Aorta (tissue), 5 donors: ENCODE measurements at regions not wholly inside any gene's neighbourhood (a gene's known extent, or its start where the extent isn't known, plus 50 kb on each side); places are given as distances from the start of the nearest gene placed in this dataset.

Experiments
- ATAC-seq: fragments of 200-7000 bp; cut with Tn5 transposase; one replicate; pipeline ENCODE4 v1.9.1; 2022; ENCODE audit warnings: moderate library complexity; ENCODE audit not compliant: low FRiP score
- DNase-seq, 2 donors: peaks; one replicate each; pipeline ENCODE4 v3.0.0-alpha.2; 2020
- H3K27ac ChIP-seq, 2 donors: one replicate each; pipeline ENCODE4 v1.5.1; 2013; ENCODE audit warnings: low read length in 2 of 2, mild to moderate bottlenecking in 2 of 2, moderate library complexity in 2 of 2, control low read depth in 1 of 2, inconsistent platforms in 1 of 2, low read depth in 1 of 2
- H3K27me3 ChIP-seq, 2 donors: one replicate each; pipeline ENCODE4 v1.6.1; 2013; ENCODE audit warnings: control low read depth in 1 of 2, low read length in 1 of 2, mild to moderate bottlenecking in 1 of 2, moderate library complexity in 1 of 2; ENCODE audit not compliant: insufficient read depth in 2 of 2, control insufficient read depth in 1 of 2
- H3K36me3 ChIP-seq, 2 donors: one replicate each; pipeline ENCODE4 v1.6.1; 2013; ENCODE audit warnings: control low read depth in 1 of 2, low read length in 1 of 2, mild to moderate bottlenecking in 1 of 2; ENCODE audit not compliant: insufficient read depth in 2 of 2, control insufficient read depth in 1 of 2
- H3K4me1 ChIP-seq, 2 donors: one replicate each; pipeline ENCODE4 v1.6.1; 2013; ENCODE audit warnings: low read length in 2 of 2, control low read depth in 1 of 2, mild to moderate bottlenecking in 1 of 2, moderate library complexity in 1 of 2; ENCODE audit not compliant: insufficient read depth in 2 of 2, control insufficient read depth in 1 of 2
- H3K4me3 ChIP-seq, 2 donors: one replicate each; pipeline ENCODE4 v1.5.1; 2013; ENCODE audit warnings: low read length in 2 of 2, control low read depth in 1 of 2, mild to moderate bottlenecking in 1 of 2
- H3K9me3 ChIP-seq: one replicate; pipeline ENCODE4 v1.6.1; 2013; ENCODE audit warnings: mild to moderate bottlenecking, low read length; ENCODE audit not compliant: control insufficient read depth
- WGBS, 2 donors: extraction: QIAGEN DNeasy Blood & Tissue Kit; methylation state at CpG; one replicate each; pipeline ENCODE4 v1.1.7; 2013; 5-methylcytosine and 5-hydroxymethylcytosine counted together
- intact Hi-C, 2 donors: fragments of 100-400 bp; cut with DNase I; formaldehyde crosslinking; loops; one replicate each; pipeline versions ENCODE4 v1.14.2 to v1.15.0; 2022
- donor health status: healthy with polysubstance abuse.
- donor health status: Bipolar disorder and iron deficiency.
- donor health status: DM: no; HTN: no; CAD: no.
- donor health status: DM: no; HTN: no; CAD: no.
- donor health status: DM: yes; HTN: yes; CAD: no.

DNA sequence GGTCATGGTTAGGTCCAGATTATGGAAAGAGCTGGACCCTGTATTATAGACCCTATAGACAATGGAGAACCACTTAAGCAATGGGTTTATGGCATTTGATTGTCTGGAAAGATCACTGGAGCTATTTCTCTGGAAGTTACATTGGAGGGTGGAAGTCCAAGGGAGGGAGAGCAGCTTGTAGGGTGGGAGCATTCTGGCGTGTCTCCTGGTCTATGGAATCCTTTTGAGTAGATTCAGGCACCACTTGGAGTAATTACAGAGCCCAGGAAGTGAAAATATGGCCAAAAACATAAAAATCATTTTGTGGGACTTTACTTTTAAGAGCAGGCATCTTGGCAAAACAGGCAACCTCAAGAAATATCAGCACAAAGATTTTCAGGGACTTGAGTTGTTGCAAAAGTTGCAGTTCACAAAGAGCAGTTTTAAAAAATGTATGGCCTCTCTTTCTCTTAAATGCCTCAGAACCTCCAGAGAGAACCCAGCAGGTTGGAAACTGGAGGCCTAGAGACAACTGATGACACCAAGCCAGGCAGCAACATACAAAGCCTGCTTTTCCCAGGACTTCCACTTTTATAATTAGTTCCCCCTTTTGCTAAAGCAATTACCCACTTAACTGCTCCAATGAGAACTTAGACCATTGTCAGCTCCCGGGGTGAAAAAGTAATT, 331.0 kb downstream of the MYCN start:
- ATAC-seq (no peak), DNase-seq (no peak)
- Histone ChIP-seq H3K36me3 (no peaks in the 10 kb centered on the region), H3K4me1 (no peaks in the 10 kb centered on the region), H3K27me3 (no peaks in the 10 kb centered on the region), H3K4me3 (no peak overlapping the region), H3K9me3 (no peaks in the 10 kb centered on the region), H3K27ac (no peak overlapping the region)
- 41 to 45% methylated on average over 2 of the region's 2 CpGs for WGBS, 2 donors
- intact Hi-C loops: no loop called here

DNA sequence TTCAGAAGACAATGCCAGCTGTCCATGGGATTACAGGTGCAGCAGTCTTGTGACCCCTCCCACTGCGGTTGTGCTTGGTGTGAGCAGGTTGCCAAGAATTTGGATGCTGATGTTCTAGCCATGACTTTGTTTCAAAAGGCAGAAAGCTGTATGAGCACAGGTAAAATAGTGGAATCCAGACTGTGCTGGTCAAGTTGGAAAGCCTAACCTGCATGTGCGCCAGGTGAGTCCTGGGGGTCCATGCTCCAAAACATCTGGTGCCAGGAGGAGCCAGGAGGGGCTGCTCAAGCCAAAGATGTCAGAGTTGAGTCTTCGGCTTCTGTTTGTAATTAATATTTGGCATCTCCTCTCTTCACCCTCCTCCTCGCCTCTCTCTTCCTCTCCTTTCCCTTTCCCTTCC, 330.1 kb downstream of the MYCN start:
- no peaks in the 10 kb centered on the region for H3K4me1 ChIP-seq
- WGBS, 2 donors: 80 to 91% methylated on average over 4 of the region's 4 CpGs
- intact Hi-C loops: no loop called here
- no peak for ATAC-seq
- no peak overlapping the region for H3K27ac ChIP-seq
- no peaks in the 10 kb centered on the region for H3K36me3 ChIP-seq
- DNase-seq: no peak
- H3K27me3 ChIP-seq: no peaks in the 10 kb centered on the region
- H3K4me3 ChIP-seq: no peak overlapping the region
- no peaks in the 10 kb centered on the region for H3K9me3 ChIP-seq

DNA sequence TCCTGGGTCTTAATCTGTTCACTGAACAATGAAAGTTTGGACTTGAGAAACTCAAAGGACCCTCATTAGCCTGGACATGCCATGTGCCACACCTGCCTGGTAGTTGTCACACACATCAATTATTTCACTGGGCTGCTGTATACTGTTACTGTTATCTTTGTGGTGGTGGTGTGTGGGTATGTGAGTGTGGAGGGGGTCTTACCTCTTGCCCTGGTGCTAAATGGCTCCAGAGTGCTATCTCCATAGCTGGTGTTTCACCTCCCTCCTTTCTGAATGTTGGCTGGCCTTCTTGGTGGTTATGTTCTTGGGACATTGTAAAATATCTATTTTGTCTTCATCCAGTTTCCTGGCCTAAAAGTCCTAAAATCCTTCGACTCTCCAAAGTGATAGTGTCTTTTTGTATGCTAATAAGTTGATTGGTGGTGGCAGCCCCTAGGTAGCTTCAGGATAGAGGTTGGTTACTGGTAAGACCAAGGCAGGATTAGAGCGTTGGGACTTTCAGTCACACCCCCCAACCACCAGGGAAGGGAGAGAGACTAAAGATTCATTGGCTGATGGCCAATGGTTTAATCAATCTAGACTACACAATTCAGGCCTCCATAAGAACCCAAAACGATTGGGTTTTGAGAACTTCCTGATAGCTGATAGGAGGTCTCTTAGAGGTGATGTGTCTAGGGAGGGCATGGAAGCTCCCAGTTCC, 328.1 kb downstream of the MYCN start:
- Histone ChIP-seq H3K4me1 (no peaks in the 10 kb centered on the region), H3K9me3 (no peaks in the 10 kb centered on the region), H3K27me3 (peaks cover 0 to 2% of the 10 kb centered on the region in 2 donors), H3K36me3 (no peaks in the 10 kb centered on the region), H3K4me3 (no peak overlapping the region), H3K27ac (no peak overlapping the region)
- 70 to 74% methylated on average over 3 of the region's 3 CpGs for WGBS, 2 donors
- intact Hi-C loops: no loop called here
- DNase-seq (no peak), ATAC-seq (no peak)

DNA sequence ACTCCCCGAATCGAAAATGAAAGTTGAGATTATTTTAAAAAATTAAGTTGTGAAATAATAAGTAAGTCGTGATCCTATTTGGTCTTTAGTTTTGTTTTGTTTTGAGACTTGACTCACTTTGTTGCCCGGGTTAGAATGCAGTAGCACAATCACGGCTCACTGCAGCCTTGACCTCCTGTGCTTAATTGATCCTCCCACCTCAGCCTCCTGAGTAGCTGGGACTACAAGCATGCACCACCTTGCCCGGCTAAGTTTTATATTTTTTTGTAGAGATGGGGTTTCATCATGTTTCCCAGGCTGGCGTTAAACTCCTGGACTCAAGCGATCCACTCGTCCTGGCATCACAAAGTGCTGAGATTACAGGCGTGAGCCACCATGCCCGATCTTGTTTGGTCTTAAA, 326.2 kb downstream of the MYCN start:
- H3K9me3 ChIP-seq: no peaks in the 10 kb centered on the region
- no peaks in the 10 kb centered on the region for H3K4me1 ChIP-seq
- no peak overlapping the region for H3K27ac ChIP-seq
- H3K27me3 ChIP-seq: peaks cover 0 to 2% of the 10 kb centered on the region in 2 donors
- H3K36me3 ChIP-seq: no peaks in the 10 kb centered on the region
- intact Hi-C loops: no loop called here
- ATAC-seq (no peak), DNase-seq (no peak)
- H3K4me3 ChIP-seq: no peak overlapping the region
- WGBS, 2 donors: 87 to 93% methylated on average over 11 of the region's 11 CpGs

DNA sequence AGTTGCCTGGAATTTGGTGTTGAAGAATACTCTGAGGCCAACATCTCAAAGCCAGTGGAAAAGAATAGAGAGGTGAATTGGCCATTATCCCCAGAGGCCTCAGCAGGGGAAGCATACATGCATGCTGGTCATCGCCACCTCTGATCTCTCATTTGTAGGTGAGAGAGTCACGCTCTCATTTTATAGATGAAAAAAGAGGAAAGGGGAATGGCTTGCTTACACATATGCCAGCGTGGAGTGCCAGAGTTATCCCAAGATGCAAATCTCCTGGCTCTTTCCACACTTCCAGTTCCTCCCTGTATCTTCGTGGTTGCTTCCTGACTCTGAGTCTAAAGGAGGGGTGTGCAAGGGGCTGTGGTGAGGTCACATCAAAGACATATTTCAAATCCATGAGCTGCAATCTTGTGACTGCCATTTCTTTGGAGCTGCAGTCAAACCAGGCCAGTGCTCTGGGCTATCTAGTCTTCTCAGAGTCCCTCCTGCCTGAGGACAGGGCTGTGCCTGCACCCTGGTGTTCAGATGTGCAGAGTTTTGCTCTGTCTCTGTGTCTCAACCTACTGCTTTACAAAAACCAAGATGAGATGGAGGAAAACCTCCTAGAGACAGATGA, 324.7 kb downstream of the MYCN start:
- H3K27me3 ChIP-seq: peaks cover 0 to 2% of the 10 kb centered on the region in 2 donors
- ATAC-seq (no peak), DNase-seq (no peak)
- H3K36me3 ChIP-seq: no peaks in the 10 kb centered on the region
- H3K4me3 ChIP-seq: no peak overlapping the region
- H3K9me3 ChIP-seq: no peaks in the 10 kb centered on the region
- WGBS, 2 donors: 77 to 78% methylated on average over 4 of the region's 4 CpGs
- intact Hi-C loops: no loop called here
- H3K27ac ChIP-seq: no peak overlapping the region
- no peaks in the 10 kb centered on the region for H3K4me1 ChIP-seq

DNA sequence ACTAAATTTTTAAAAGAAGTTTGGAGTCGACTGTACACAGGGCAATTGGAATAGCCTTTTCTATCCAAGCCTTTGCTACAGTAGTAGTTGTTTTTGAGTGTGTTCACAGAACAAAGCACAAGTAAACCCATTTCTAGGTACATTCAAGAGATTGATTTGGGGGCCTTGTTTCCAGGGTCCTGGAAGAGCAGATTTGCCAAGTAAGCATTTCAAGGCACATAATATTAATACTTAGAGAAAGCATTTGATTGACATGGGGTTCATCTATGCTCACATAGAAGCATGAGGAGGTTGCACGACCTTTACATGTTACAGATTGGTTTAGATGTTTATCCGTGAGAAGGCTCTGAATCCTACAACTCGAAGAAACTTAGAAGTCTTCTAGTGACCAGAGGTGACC, 324.1 kb downstream of the MYCN start:
- intact Hi-C loops: no loop called here
- no peaks in the 10 kb centered on the region for H3K36me3 ChIP-seq
- ATAC-seq (no peak), DNase-seq (no peak)
- 82 to 85% methylated on average over 4 of the region's 4 CpGs for WGBS, 2 donors
- peaks cover 0 to 2% of the 10 kb centered on the region in 2 donors for H3K27me3 ChIP-seq
- H3K4me3 ChIP-seq: no peak overlapping the region
- no peaks in the 10 kb centered on the region for H3K9me3 ChIP-seq
- no peak overlapping the region for H3K27ac ChIP-seq
- no peaks in the 10 kb centered on the region for H3K4me1 ChIP-seq

DNA sequence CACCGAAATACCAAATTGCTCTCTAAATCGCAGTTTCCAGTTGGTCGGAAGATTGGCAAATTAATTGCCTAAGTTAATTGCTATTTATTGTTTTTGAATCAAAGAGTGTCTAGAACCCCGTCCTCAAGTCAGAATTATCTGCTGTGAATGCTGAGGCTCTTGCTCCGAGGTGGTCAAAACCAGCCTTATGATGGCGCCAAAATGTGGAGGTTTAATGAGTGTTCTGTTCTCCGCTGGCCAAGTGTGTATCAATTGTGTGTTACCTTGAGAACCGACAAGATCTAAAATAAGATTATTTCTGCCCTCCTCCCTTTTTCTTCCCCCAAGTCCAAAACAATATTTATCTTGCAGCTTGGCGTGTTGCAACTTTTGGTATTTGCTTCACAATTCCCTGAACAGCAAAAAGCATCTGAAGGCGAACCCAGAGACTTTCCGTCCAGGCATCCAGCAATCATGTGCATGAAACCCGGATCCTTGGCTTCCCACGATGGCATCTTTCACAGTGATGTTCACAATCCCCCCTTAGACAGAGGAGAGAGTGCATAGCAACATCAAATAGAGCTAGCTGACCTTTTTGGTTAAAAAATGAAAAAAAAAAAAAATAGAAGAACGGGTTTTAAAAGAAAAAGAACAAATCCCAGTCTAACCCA, 323.0 kb downstream of the MYCN start:
- no peaks in the 10 kb centered on the region for H3K36me3 ChIP-seq
- DNase-seq (no peak), ATAC-seq (no peak)
- H3K9me3 ChIP-seq: no peaks in the 10 kb centered on the region
- no peak overlapping the region for H3K4me3 ChIP-seq
- H3K27me3 ChIP-seq: peaks cover 0 to 2% of the 10 kb centered on the region in 2 donors
- H3K4me1 ChIP-seq: no peaks in the 10 kb centered on the region
- no peak overlapping the region for H3K27ac ChIP-seq
- WGBS, 2 donors: 75 to 77% methylated on average over 14 of the region's 14 CpGs
- intact Hi-C loops: no loop called here

DNA sequence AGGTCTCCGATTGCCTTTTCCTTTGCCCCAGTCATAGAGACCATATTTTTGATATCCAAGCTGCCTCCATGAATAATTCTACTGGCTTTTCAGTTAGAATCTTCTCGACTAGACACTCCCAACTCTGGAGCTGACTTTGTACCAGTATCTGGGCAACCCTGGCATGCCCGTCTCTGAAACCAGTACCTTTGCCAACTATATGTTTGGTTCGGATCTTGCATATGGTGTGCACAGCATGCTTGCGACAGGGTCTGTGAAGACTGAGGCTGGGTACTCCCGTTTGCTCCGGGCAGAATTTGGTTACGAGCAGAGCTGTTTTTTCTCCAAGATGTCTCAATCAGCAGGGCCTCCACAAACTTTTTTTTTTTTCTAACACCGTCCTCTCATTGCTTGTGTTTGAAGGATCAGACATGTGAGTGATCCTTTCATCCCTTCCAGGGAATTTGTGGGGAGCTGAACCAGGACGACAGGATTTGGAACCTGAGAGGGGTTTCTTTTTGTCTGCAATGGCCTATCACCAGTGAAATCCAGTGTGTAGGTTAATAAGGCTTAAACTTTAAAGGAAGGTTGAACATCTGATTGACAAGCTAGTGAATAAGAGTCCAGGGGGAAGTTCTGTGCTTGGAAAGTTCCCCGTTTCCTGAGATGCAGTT, 322.3 kb downstream of the MYCN start:
- 68 to 70% methylated on average over 11 of the region's 11 CpGs for WGBS, 2 donors
- H3K4me1 ChIP-seq: no peaks in the 10 kb centered on the region
- ATAC-seq (no peak), DNase-seq (no peak)
- H3K4me3 ChIP-seq: no peak overlapping the region
- H3K9me3 ChIP-seq: no peaks in the 10 kb centered on the region
- H3K27ac ChIP-seq: no peak overlapping the region
- peaks cover 0 to 2% of the 10 kb centered on the region in 2 donors for H3K27me3 ChIP-seq
- H3K36me3 ChIP-seq: no peaks in the 10 kb centered on the region
- intact Hi-C loops: no loop called here
